ENCODE measurements at regions not wholly inside any gene's neighbourhood (a gene's known extent, or its start where the extent isn't known, plus 50 kb on each side); places are given as distances from the start of the nearest gene placed in this dataset.

DNA sequence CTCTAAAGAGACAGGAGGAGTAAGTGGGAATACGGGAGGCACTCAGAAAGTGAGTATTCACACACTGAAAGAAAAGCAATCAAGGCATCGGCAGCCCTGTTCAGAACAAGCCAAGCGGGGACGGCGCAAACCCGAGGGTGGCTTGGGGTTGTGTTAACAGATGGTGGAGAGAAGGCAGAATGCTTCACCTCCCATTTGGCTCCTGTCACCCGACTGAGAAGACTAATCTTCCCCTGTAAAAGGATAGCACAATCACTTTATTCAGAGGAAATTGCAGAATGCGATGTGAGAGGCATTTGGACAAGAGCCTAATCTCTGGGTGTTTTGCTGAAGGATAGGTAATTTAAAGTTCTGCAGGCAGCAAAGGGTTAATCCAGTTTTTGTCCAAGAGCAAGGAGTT, 119.3 kb upstream of the WSCD1 start (continued):
- TF ChIP-seq, protein P1, sequence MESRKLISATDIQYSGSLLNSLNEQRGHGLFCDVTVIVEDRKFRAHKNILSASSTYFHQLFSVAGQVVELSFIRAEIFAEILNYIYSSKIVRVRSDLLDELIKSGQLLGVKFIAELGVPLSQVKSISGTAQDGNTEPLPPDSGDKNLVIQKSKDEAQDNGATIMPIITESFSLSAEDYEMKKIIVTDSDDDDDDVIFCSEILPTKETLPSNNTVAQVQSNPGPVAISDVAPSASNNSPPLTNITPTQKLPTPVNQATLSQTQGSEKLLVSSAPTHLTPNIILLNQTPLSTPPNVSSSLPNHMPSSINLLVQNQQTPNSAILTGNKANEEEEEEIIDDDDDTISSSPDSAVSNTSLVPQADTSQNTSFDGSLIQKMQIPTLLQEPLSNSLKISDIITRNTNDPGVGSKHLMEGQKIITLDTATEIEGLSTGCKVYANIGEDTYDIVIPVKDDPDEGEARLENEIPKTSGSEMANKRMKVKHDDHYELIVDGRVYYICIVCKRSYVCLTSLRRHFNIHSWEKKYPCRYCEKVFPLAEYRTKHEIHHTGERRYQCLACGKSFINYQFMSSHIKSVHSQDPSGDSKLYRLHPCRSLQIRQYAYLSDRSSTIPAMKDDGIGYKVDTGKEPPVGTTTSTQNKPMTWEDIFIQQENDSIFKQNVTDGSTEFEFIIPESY (IDR thresholded peaks at IDR 0.05), result no peak
- TF ChIP-seq GABPA (IDR thresholded peaks at IDR 0.05 in 1 of 2, conservative IDR thresholded peaks at IDR 0.05 in 1 of 2) (no peak), SP1 (IDR thresholded peaks at IDR 0.05) (no peak), FOXA2 (IDR thresholded peaks at IDR 0.05) (no peak), ATF3 (IDR thresholded peaks at IDR 0.05) (no peak)
- TF ChIP-seq, protein P2, sequence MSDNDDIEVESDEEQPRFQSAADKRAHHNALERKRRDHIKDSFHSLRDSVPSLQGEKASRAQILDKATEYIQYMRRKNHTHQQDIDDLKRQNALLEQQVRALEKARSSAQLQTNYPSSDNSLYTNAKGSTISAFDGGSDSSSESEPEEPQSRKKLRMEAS (IDR thresholded peaks at IDR 0.05), result no peak
- TF ChIP-seq, protein P3, sequence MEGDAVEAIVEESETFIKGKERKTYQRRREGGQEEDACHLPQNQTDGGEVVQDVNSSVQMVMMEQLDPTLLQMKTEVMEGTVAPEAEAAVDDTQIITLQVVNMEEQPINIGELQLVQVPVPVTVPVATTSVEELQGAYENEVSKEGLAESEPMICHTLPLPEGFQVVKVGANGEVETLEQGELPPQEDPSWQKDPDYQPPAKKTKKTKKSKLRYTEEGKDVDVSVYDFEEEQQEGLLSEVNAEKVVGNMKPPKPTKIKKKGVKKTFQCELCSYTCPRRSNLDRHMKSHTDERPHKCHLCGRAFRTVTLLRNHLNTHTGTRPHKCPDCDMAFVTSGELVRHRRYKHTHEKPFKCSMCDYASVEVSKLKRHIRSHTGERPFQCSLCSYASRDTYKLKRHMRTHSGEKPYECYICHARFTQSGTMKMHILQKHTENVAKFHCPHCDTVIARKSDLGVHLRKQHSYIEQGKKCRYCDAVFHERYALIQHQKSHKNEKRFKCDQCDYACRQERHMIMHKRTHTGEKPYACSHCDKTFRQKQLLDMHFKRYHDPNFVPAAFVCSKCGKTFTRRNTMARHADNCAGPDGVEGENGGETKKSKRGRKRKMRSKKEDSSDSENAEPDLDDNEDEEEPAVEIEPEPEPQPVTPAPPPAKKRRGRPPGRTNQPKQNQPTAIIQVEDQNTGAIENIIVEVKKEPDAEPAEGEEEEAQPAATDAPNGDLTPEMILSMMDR (IDR thresholded peaks at IDR 0.05; ENCODE audit: low read depth, low read length, missing input control), result no peak

GRCh38 chr17:5951912-5952311, 118.3 kb upstream of the WSCD1 start:
- Histone ChIP-seq H3K27me3 (ENCODE audit: control insufficient read depth in 4 of 4, insufficient read depth in 4 of 4, low read length in 3 of 4) (peaks cover 0 to 5% (median 0%) of the 10 kb centered on the region in 4 donors), H3K27ac (ENCODE audit: low read depth in 1 of 2, low read length in 2 of 2) (no peak overlapping the region), H3K4me1 (ENCODE audit: control insufficient read depth in 4 of 4, insufficient read depth in 4 of 4, low read length in 3 of 4) (no peaks in the 10 kb centered on the region), H3K9me3 (ENCODE audit: control insufficient read depth in 4 of 4, low read length in 3 of 4) (peaks cover 0 to 8% (median 2%) of the 10 kb centered on the region in 4 donors), H3K4me3 (ENCODE audit: low read depth in 1 of 3, low read length in 3 of 3) (no peak overlapping the region), H3K36me3 (ENCODE audit: control insufficient read depth in 4 of 4, insufficient read depth in 3 of 4, low read depth in 1 of 4, low read length in 3 of 4) (no peaks in the 10 kb centered on the region), H3K9ac (ENCODE audit: low read depth in 1 of 2, low read length in 2 of 2) (no peak overlapping the region)
- TF ChIP-seq RXRA (IDR thresholded peaks at IDR 0.05), result no peak
- 56% methylated on average over 3 of the region's 3 CpGs for WGBS
- no peak for DNase-seq (ENCODE audit: low spot score)

DNA sequence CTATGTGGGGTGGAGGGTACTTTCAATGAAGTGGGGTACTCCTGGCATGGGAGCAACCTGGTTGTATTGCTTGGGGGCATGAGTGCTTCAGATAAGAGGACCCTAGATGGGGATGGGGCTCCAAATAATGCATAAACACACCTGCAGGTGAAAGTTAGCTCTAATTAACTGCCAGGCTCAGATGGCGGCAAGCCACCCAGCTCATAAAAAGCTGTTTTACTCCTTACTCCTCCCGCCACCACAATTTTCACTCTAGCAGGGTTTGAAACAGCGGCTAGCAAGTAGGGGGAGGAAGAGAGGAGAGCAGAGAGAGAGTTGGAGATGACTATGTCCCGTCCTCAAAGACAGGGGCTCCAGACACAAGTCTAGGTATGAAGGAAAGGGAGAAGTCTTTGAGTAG, 117.7 kb upstream of the WSCD1 start:
- 79% methylated on average over 4 of the region's 4 CpGs for WGBS
- no peaks in the 10 kb centered on the region for H3K36me3 ChIP-seq (ENCODE audit: control insufficient read depth in 4 of 4, insufficient read depth in 3 of 4, low read depth in 1 of 4, low read length in 3 of 4)
- no peak overlapping the region for H3K27ac ChIP-seq (ENCODE audit: low read depth in 1 of 2, low read length in 2 of 2)
- no peak overlapping the region for H3K9ac ChIP-seq (ENCODE audit: low read depth in 1 of 2, low read length in 2 of 2)
- DNase-seq (ENCODE audit: low spot score), result no peak
- peaks cover 0 to 8% (median 2%) of the 10 kb centered on the region in 4 donors for H3K9me3 ChIP-seq (ENCODE audit: control insufficient read depth in 4 of 4, low read length in 3 of 4)
- no peak overlapping the region for H3K4me3 ChIP-seq (ENCODE audit: low read depth in 1 of 3, low read length in 3 of 3)
- TF ChIP-seq YY1 (IDR thresholded peaks at IDR 0.05) (no peak), SP1 (IDR thresholded peaks at IDR 0.05) (no peak)
- no peaks in the 10 kb centered on the region for H3K4me1 ChIP-seq (ENCODE audit: control insufficient read depth in 4 of 4, insufficient read depth in 4 of 4, low read length in 3 of 4)
- H3K27me3 ChIP-seq (ENCODE audit: control insufficient read depth in 4 of 4, insufficient read depth in 4 of 4, low read length in 3 of 4), result peaks cover 0 to 5% (median 0%) of the 10 kb centered on the region in 4 donors

DNA sequence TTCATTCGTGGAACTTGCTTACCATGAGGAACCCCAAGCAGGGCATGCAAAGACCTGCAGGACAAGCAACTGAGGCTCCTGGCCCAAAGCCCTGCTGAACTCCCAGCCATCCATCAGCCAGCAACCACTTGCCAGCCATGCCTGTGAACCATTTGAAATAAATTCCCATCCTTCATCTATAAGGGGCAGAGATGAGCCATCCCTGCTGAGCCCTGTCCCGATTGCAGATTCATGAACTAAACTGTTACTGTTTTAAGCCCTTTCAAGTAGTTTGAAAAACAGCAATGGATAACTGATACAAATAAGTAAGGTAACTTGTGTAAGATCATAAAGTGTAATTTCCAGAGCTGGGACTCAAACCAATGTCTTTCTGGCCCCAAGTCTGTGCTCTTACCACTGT, 114.4 kb upstream of the WSCD1 start:
- peaks cover 0 to 8% (median 2%) of the 10 kb centered on the region in 4 donors for H3K9me3 ChIP-seq (ENCODE audit: control insufficient read depth in 4 of 4, low read length in 3 of 4)
- no peaks in the 10 kb centered on the region for H3K36me3 ChIP-seq (ENCODE audit: control insufficient read depth in 4 of 4, insufficient read depth in 3 of 4, low read depth in 1 of 4, low read length in 3 of 4)
- peaks cover 0 to 4% (median 0%) of the 10 kb centered on the region in 4 donors for H3K27me3 ChIP-seq (ENCODE audit: control insufficient read depth in 4 of 4, insufficient read depth in 4 of 4, low read length in 3 of 4)
- TF ChIP-seq GABPA (IDR thresholded peaks at IDR 0.05 in 1 of 2, conservative IDR thresholded peaks at IDR 0.05 in 1 of 2), result no peak
- TF ChIP-seq, protein P2 (IDR thresholded peaks at IDR 0.05), result no peak
- H3K27ac ChIP-seq (ENCODE audit: low read depth in 1 of 2, low read length in 2 of 2), result no peak overlapping the region
- no peak overlapping the region for H3K9ac ChIP-seq (ENCODE audit: low read depth in 1 of 2, low read length in 2 of 2)
- DNase-seq (ENCODE audit: low spot score), result no peak
- no peaks in the 10 kb centered on the region for H3K4me1 ChIP-seq (ENCODE audit: control insufficient read depth in 4 of 4, insufficient read depth in 4 of 4, low read length in 3 of 4)
- WGBS, result 79% methylated on average over 2 of the region's 2 CpGs
- H3K4me3 ChIP-seq (ENCODE audit: low read depth in 1 of 3, low read length in 3 of 3), result no peak overlapping the region
